ENCODE measurements at regions not wholly inside any gene's neighbourhood (a gene's known extent, or its start where the extent isn't known, plus 50 kb on each side); places are given as distances from the start of the nearest gene placed in this dataset.

GRCh38 chr3:182292591-182292990 is 500.7 kb upstream of the ATP11B start:
- Histone ChIP-seq H3K4me1 (ENCODE audit: insufficient read depth, low read length, poor library complexity, severe bottlenecking) (no peaks in the 10 kb centered on the region), H3K9me3 (ENCODE audit: low read length) (no peaks in the 10 kb centered on the region), H3K9me2 (ENCODE audit: insufficient read depth, low read length) (no peaks in the 10 kb centered on the region), H3K27ac (ENCODE audit: low read depth, low read length, poor library complexity, severe bottlenecking) (no peak overlapping the region), H3K36me3 (ENCODE audit: insufficient read depth, low read length) (peaks cover 12% of the 10 kb centered on the region; the same call in 1 of the 2 replicates), H2AFZ (ENCODE audit: low read length) (no peak overlapping the region), H3K79me2 (ENCODE audit: insufficient read depth, low read depth, low read length) (no peaks in the 10 kb centered on the region), H4K20me1 (ENCODE audit: insufficient read depth, low read length) (no peaks in the 10 kb centered on the region), H3K4me3 (ENCODE audit: low read depth, low read length, poor library complexity, severe bottlenecking) (no peak overlapping the region), H3K4me2 (ENCODE audit: low read length) (no peak overlapping the region)
- ChIA-PET POLR2A (interaction anchor here (0.5 to 1.3 kb wide), 5 partner anchors 29 to 370 kb away, joined by 3 to 5 read pairs (median 3); no protein-coding TSS in a partner anchor), CTCF (ENCODE audit: unreplicated experiment) (interaction anchor here (0.6 kb wide), 1 partner anchor 869 kb away, joined by 3 read pairs; no protein-coding TSS in a partner anchor)
- TF ChIP-seq CTCF (conservative IDR thresholded peaks at IDR 0.05; ENCODE audit: low read length) (no peak), EZH2phosphoT487 (IDR thresholded peaks at IDR 0.05; ENCODE audit: borderline replicate concordance, low read depth, low read length) (no peak)
- DNase-seq (ENCODE audit: low spot score): no peak
- intact Hi-C loops (cut with micrococcal nuclease; ENCODE audit: unreplicated experiment): no loop called here
- BruUV-seq (replicated peaks): no TSS peak

GRCh38 chr3:182294256-182294655 is 499.0 kb upstream of the ATP11B start:
- Histone ChIP-seq H3K4me1 (ENCODE audit: insufficient read depth, low read length, poor library complexity, severe bottlenecking) (no peaks in the 10 kb centered on the region), H4K20me1 (ENCODE audit: insufficient read depth, low read length) (no peaks in the 10 kb centered on the region), H3K27ac (ENCODE audit: low read depth, low read length, poor library complexity, severe bottlenecking) (no peak overlapping the region), H3K4me2 (ENCODE audit: low read length) (no peak overlapping the region), H3K36me3 (ENCODE audit: insufficient read depth, low read length) (peaks cover 12% of the 10 kb centered on the region; the same call in 1 of the 2 replicates), H3K9me3 (ENCODE audit: low read length) (no peaks in the 10 kb centered on the region), H2AFZ (ENCODE audit: low read length) (no peak overlapping the region), H3K4me3 (ENCODE audit: low read depth, low read length, poor library complexity, severe bottlenecking) (no peak overlapping the region), H3K79me2 (ENCODE audit: insufficient read depth, low read depth, low read length) (no peaks in the 10 kb centered on the region), H3K9me2 (ENCODE audit: insufficient read depth, low read length) (no peaks in the 10 kb centered on the region)
- ChIA-PET POLR2A (interaction anchor here (0.5 to 1.9 kb wide), 6 partner anchors 9 to 847 kb away, joined by 3 to 7 read pairs (median 3); no protein-coding TSS in a partner anchor), CTCF (ENCODE audit: unreplicated experiment) (no interaction called here)
- TF ChIP-seq EZH2phosphoT487 (IDR thresholded peaks at IDR 0.05; ENCODE audit: borderline replicate concordance, low read depth, low read length) (no peak), CTCF (conservative IDR thresholded peaks at IDR 0.05; ENCODE audit: low read length) (no peak)
- DNase-seq (ENCODE audit: low spot score): no peak
- no TSS peak for BruUV-seq (replicated peaks)
- intact Hi-C loops (cut with micrococcal nuclease; ENCODE audit: unreplicated experiment): no loop called here

GRCh38 chr3:182294696-182295095 is 498.6 kb upstream of the ATP11B start:
- Histone ChIP-seq H3K9me3 (ENCODE audit: low read length) (no peaks in the 10 kb centered on the region), H3K36me3 (ENCODE audit: insufficient read depth, low read length) (peaks cover 12% of the 10 kb centered on the region; the same call in 1 of the 2 replicates), H3K4me3 (ENCODE audit: low read depth, low read length, poor library complexity, severe bottlenecking) (no peak overlapping the region), H4K20me1 (ENCODE audit: insufficient read depth, low read length) (no peaks in the 10 kb centered on the region), H3K4me1 (ENCODE audit: insufficient read depth, low read length, poor library complexity, severe bottlenecking) (no peaks in the 10 kb centered on the region), H3K79me2 (ENCODE audit: insufficient read depth, low read depth, low read length) (no peaks in the 10 kb centered on the region), H3K27ac (ENCODE audit: low read depth, low read length, poor library complexity, severe bottlenecking) (no peak overlapping the region), H2AFZ (ENCODE audit: low read length) (no peak overlapping the region), H3K4me2 (ENCODE audit: low read length) (no peak overlapping the region), H3K9me2 (ENCODE audit: insufficient read depth, low read length) (no peaks in the 10 kb centered on the region)
- no peak for DNase-seq (ENCODE audit: low spot score)
- intact Hi-C loops (cut with micrococcal nuclease; ENCODE audit: unreplicated experiment): no loop called here
- no TSS peak for BruUV-seq (replicated peaks)
- CTCF ChIA-PET (ENCODE audit: unreplicated experiment): no interaction called here
- POLR2A ChIA-PET: interaction anchor here (0.5 to 1.9 kb wide), 7 partner anchors 9 to 847 kb away, joined by 3 to 7 read pairs (median 3); no protein-coding TSS in a partner anchor
- no peak for TF ChIP-seq EZH2phosphoT487 (IDR thresholded peaks at IDR 0.05; ENCODE audit: borderline replicate concordance, low read depth, low read length)
- no peak for TF ChIP-seq CTCF (conservative IDR thresholded peaks at IDR 0.05; ENCODE audit: low read length)
